ENCODE measurements at regions not wholly inside any gene's neighbourhood (a gene's known extent, or its start where the extent isn't known, plus 50 kb on each side); places are given as distances from the start of the nearest gene placed in this dataset.

DNA sequence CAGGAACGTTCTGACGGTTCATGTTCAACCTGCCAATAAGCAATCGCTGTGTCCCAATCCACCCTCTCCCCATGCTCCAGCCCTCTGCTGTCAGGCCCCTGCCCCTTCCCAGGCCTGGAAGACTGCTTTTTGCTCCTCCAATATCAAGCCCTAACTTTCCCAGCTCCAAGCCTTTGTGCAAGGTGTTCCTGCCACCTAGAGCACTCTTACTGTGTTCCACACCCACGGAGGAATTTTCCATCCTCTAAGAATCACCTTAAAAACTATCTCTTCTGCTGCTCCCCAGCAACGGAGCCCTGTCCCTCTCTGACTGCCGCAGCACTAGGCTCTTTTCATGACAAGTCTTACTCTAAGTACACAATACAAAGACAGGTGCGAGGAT is 657.9 kb downstream of the AJAP1 start:
- TF ChIP-seq, protein P1, sequence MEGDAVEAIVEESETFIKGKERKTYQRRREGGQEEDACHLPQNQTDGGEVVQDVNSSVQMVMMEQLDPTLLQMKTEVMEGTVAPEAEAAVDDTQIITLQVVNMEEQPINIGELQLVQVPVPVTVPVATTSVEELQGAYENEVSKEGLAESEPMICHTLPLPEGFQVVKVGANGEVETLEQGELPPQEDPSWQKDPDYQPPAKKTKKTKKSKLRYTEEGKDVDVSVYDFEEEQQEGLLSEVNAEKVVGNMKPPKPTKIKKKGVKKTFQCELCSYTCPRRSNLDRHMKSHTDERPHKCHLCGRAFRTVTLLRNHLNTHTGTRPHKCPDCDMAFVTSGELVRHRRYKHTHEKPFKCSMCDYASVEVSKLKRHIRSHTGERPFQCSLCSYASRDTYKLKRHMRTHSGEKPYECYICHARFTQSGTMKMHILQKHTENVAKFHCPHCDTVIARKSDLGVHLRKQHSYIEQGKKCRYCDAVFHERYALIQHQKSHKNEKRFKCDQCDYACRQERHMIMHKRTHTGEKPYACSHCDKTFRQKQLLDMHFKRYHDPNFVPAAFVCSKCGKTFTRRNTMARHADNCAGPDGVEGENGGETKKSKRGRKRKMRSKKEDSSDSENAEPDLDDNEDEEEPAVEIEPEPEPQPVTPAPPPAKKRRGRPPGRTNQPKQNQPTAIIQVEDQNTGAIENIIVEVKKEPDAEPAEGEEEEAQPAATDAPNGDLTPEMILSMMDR (IDR thresholded peaks at IDR 0.05) = no peak
- TF ChIP-seq POLR2A (IDR thresholded peaks at IDR 0.05) (no peak), POLR2AphosphoS5 (IDR thresholded peaks at IDR 0.05) (no peak)
